HCT116 (cell line): ENCODE measurements at regions not wholly inside any gene's neighbourhood (a gene's known extent, or its start where the extent isn't known, plus 50 kb on each side); places are given as distances from the start of the nearest gene placed in this dataset.

Experiments used
- ATAC-seq: fragments of 200-7000 bp; cut with Tn5 transposase; 2 replicates; pipeline ENCODE4 v1.9.1; 2020; ENCODE audit warnings: mild to moderate bottlenecking, moderate library complexity
- BruUV-seq: library from RNA; stranded (reverse); fragments of 400-500 nt; replicated peaks from 2 replicates; lab custom pipeline; 2021; lab: Mats Ljungman, UMichigan
- CTCF ChIA-PET: fragments of 300-600 bp; sonication (Branson Sonifier 250); formaldehyde crosslinking; loops from one replicate; lab custom pipeline; 2021; ENCODE audit warnings: antibody characterized with exemption; lab: Charles Lee
- POLR2A ChIA-PET: fragments of 300-600, 350-600 bp; sonication (Branson Sonifier 250); formaldehyde crosslinking; loops from one replicate; lab custom pipeline; 2021; ENCODE audit warnings: antibody characterized with exemption; lab: Charles Lee
- RAD21 ChIA-PET, 2 experiments: fragments of 300-600 bp; sonication (Branson Sonifier 250); formaldehyde crosslinking; loops; one replicate each; lab custom pipeline; 2023; ENCODE audit warnings: low total read pairs in 2 of 2; ENCODE audit not compliant: uncharacterized antibody in 2 of 2, unreplicated experiment in 2 of 2, low non-redundant PET in 1 of 2; lab: Charles Lee
- DNase-seq: peaks from one replicate; pipeline ENCODE4 v3.0.0-alpha.2; 2010; ENCODE audit warnings: low read depth, low spot score
- H2AFZ ChIP-seq: fragments of 200-600 bp; shearing (Covaris generic), sonication (generic); 2 replicates; pipeline ENCODE4 v1.6.1; 2017; ENCODE audit warnings: low read depth, mixed run types, mixed read lengths, antibody characterized with exemption, low read length; ENCODE audit not compliant: poor library complexity, severe bottlenecking
- H3K27ac ChIP-seq: 2 replicates; pipeline ENCODE4 v1.5.1; 2012; ENCODE audit warnings: low read depth, low read length
- H3K27me3 ChIP-seq: fragments of 200-600 bp; sonication (generic); 2 replicates; pipeline ENCODE4 v1.6.1; 2016; ENCODE audit warnings: mixed run types, low read length, mixed read lengths; ENCODE audit not compliant: insufficient read depth
- H3K36me3 ChIP-seq, 2 experiments: fragments of 200-500 bp in 1 of 2; fragments of 200-600 bp in 1 of 2; sonication (Bioruptor generic) in 1 of 2; sonication (generic) in 1 of 2; 2 replicates each; pipeline versions ENCODE4 v1.5.1 to v1.6.1; 2014 to 2016; ENCODE audit warnings: low read length in 2 of 2, inconsistent platforms in 1 of 2, mixed read lengths in 1 of 2, mixed run types in 1 of 2; ENCODE audit not compliant: insufficient read depth in 2 of 2, control insufficient read depth in 1 of 2
- H3K4me1 ChIP-seq, 2 experiments: fragments of 200-600 bp in 1 of 2; sonication (generic) in 1 of 2; 2 replicates each; pipeline versions ENCODE4 v1.5.1 to v1.6.1; 2012 to 2017; ENCODE audit warnings: low read length in 2 of 2, inconsistent platforms in 1 of 2, mild to moderate bottlenecking in 1 of 2, mixed read lengths in 1 of 2, mixed run types in 1 of 2, moderate library complexity in 1 of 2; ENCODE audit not compliant: insufficient read depth in 2 of 2, control insufficient read depth in 1 of 2
- H3K4me2 ChIP-seq: fragments of 200-600 bp; sonication (generic); 2 replicates; pipeline ENCODE4 v1.6.1; 2017; ENCODE audit warnings: mixed run types, low read length, mixed read lengths
- H3K4me3 ChIP-seq, 2 experiments: fragments of 200-600 bp in 1 of 2; sonication (generic) in 1 of 2; replicated peaks in 1 of 2; 2 replicates each; pipeline ENCODE4 v1.5.1; 2011 to 2016; ENCODE audit warnings: low read length in 2 of 2, control low read depth in 1 of 2, low read depth in 1 of 2, mild to moderate bottlenecking in 1 of 2, mixed read lengths in 1 of 2, mixed run types in 1 of 2
- H3K79me2 ChIP-seq: fragments of 200-600 bp; sonication (generic); 2 replicates; pipeline ENCODE4 v1.6.1; 2017; ENCODE audit warnings: mild to moderate bottlenecking, mixed run types, low read length, moderate library complexity, mixed read lengths; ENCODE audit not compliant: insufficient read depth
- H3K9ac ChIP-seq: fragments of 200-600 bp; sonication (generic); 2 replicates; pipeline ENCODE4 v1.6.1; 2016; ENCODE audit warnings: low read length, mixed read lengths
- H3K9me2 ChIP-seq: fragments of 200-600 bp; sonication (generic), shearing (Covaris generic); 2 replicates; pipeline ENCODE4 v1.6.1; 2017; ENCODE audit warnings: mixed run types, mild to moderate bottlenecking, moderate library complexity; ENCODE audit not compliant: insufficient read depth
- H3K9me3 ChIP-seq, 2 experiments: fragments of 200-500 bp in 1 of 2; fragments of 200-600 bp in 1 of 2; sonication (Bioruptor generic) in 1 of 2; sonication (generic) in 1 of 2; 2 replicates each; pipeline ENCODE4 v1.6.1; 2014 to 2017; ENCODE audit warnings: low read length in 2 of 2, mixed read lengths in 2 of 2, inconsistent platforms in 1 of 2, low read depth in 1 of 2, mild to moderate bottlenecking in 1 of 2, mixed run types in 1 of 2, moderate library complexity in 1 of 2; ENCODE audit not compliant: control insufficient read depth in 1 of 2, insufficient read depth in 1 of 2
- H4K20me1 ChIP-seq: fragments of 200-600 bp; sonication (generic), shearing (Covaris generic); 2 replicates; pipeline ENCODE4 v1.6.1; 2017; ENCODE audit warnings: mixed run types, mild to moderate bottlenecking, moderate library complexity; ENCODE audit not compliant: insufficient read depth
- EZH2phosphoT487 ChIP-seq: fragments of 200-600 bp; IDR thresholded peaks from 2 replicates; pipeline ENCODE4 v1.6.1; 2018; ENCODE audit warnings: antibody characterized with exemption, borderline replicate concordance
- FOSL1 ChIP-seq: IDR thresholded peaks from 2 replicates; pipeline ENCODE4 v1.6.1; 2012; ENCODE audit warnings: low read depth
- RAD21 ChIP-seq: IDR thresholded peaks from 2 replicates; pipeline ENCODE4 v1.6.1; 2012; ENCODE audit warnings: low read depth, mild to moderate bottlenecking
- SIN3A ChIP-seq: IDR thresholded peaks from 2 replicates; pipeline ENCODE4 v1.6.1; 2012; ENCODE audit warnings: low read depth
- SP1 ChIP-seq: IDR thresholded peaks from 2 replicates; pipeline ENCODE4 v1.6.1; 2012; ENCODE audit warnings: low read depth
- SRF ChIP-seq: IDR thresholded peaks from 2 replicates; pipeline ENCODE4 v1.6.1; 2012; ENCODE audit warnings: low read depth
- ZBTB33 ChIP-seq: IDR thresholded peaks from 2 replicates; pipeline ENCODE4 v1.6.1; 2011; ENCODE audit warnings: mild to moderate bottlenecking, low read length, moderate library complexity; ENCODE audit not compliant: insufficient replicate concordance; ENCODE audit errors: extremely low read depth
- ZNF274 ChIP-seq: fragments of 200-500 bp; sonication (Bioruptor generic); IDR thresholded peaks from 2 replicates; pipeline ENCODE4 v1.6.1; 2014; ENCODE audit warnings: mild to moderate bottlenecking, low read depth, low read length, inconsistent platforms
- intact Hi-C: fragments of 100-400 bp; cut with micrococcal nuclease; formaldehyde crosslinking; loops from 2 replicates; pipeline ENCODE4 v1.10.0; 2022
- TF ChIP-seq, protein P1 (sequence below), 3 experiments: fragments of 200-600 bp in 1 of 3; sonication (generic) in 1 of 3; IDR thresholded peaks in 2 of 3; conservative IDR thresholded peaks in 1 of 3; 2 replicates each; pipeline ENCODE4 v1.5.1; 2012 to 2017; ENCODE audit warnings: low read depth in 2 of 3, low read length in 2 of 3, antibody characterized with exemption in 1 of 3, borderline replicate concordance in 1 of 3, control low read depth in 1 of 3, mild to moderate bottlenecking in 1 of 3, mixed read lengths in 1 of 3, mixed run types in 1 of 3, moderate library complexity in 1 of 3; ENCODE audit not compliant: insufficient read depth in 1 of 3

- POLR2A ChIA-PET, result no interaction called here
- CTCF ChIA-PET, result no interaction called here
- Histone ChIP-seq H2AFZ (no peak overlapping the region), H3K4me3 (no peak overlapping the region), H3K36me3 (no peaks in the 10 kb centered on the region), H3K27me3 (no peaks in the 10 kb centered on the region), H3K79me2 (no peaks in the 10 kb centered on the region), H3K27ac (no peak overlapping the region), H3K9me2 (no peaks in the 10 kb centered on the region), H4K20me1 (no peaks in the 10 kb centered on the region), H3K9me3 (peaks cover 5 to 10% of the 10 kb centered on the region in 2 experiments; a peak in 2 of 4 replicates), H3K9ac (no peak overlapping the region), H3K4me1 (no peaks in the 10 kb centered on the region), H3K4me2 (no peak overlapping the region)
- DNase-seq, result no peak
- BruUV-seq, result no TSS peak
- no peak for ATAC-seq
- TF ChIP-seq ZNF274, result no peak
- TF ChIP-seq, protein P1, sequence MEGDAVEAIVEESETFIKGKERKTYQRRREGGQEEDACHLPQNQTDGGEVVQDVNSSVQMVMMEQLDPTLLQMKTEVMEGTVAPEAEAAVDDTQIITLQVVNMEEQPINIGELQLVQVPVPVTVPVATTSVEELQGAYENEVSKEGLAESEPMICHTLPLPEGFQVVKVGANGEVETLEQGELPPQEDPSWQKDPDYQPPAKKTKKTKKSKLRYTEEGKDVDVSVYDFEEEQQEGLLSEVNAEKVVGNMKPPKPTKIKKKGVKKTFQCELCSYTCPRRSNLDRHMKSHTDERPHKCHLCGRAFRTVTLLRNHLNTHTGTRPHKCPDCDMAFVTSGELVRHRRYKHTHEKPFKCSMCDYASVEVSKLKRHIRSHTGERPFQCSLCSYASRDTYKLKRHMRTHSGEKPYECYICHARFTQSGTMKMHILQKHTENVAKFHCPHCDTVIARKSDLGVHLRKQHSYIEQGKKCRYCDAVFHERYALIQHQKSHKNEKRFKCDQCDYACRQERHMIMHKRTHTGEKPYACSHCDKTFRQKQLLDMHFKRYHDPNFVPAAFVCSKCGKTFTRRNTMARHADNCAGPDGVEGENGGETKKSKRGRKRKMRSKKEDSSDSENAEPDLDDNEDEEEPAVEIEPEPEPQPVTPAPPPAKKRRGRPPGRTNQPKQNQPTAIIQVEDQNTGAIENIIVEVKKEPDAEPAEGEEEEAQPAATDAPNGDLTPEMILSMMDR (IDR thresholded peaks at IDR 0.05 in 2 of 3, conservative IDR thresholded peaks at IDR 0.05 in 1 of 3; ENCODE audit: borderline replicate concordance in 1 of 3, insufficient read depth in 1 of 3, low read depth in 2 of 3, low read length in 2 of 3), result no peak
- no peak for TF ChIP-seq SRF
- TF ChIP-seq SIN3A, result no peak
- TF ChIP-seq ZBTB33, result no peak
- TF ChIP-seq FOSL1, result no peak
- TF ChIP-seq EZH2phosphoT487, result no peak
- no peak for TF ChIP-seq RAD21
- TF ChIP-seq SP1, result no peak
- intact Hi-C loops, result no loop called here
- RAD21 ChIA-PET, result no interaction called here
These were observed 1508.2 kb downstream of the CDH11 start for GRCh38 chr16:63613701-63614100.
